Activated CD4-positive, alpha-beta T cell treated with anti-CD3 and anti-CD28 coated beads for 4 hours (primary cell): ENCODE measurements at regions not wholly inside any gene's neighbourhood (a gene's known extent, or its start where the extent isn't known, plus 50 kb on each side); places are given as distances from the start of the nearest gene placed in this dataset.

Experiments
- DNase-seq, 2 donors: peaks; one replicate each; pipeline ENCODE4 v3.0.0-alpha.2; 2020

- no peak for DNase-seq
These were observed 53.0 kb upstream of the FUT8 start for GRCh38 chr14:65359503-65359902.

- no peak for DNase-seq
These were observed 52.3 kb upstream of the FUT8 start for GRCh38 chr14:65360144-65360784.

GRCh38 chr14:65361920-65362319 lies 50.6 kb upstream of the FUT8 start:
- no peak for DNase-seq
